H9 (cell line): ENCODE measurements at regions not wholly inside any gene's neighbourhood (a gene's known extent, or its start where the extent isn't known, plus 50 kb on each side); places are given as distances from the start of the nearest gene placed in this dataset.

Experiments used
- DNase-seq: peaks from one replicate; pipeline ENCODE4 v3.0.0-alpha.2; 2017
- H2AFZ ChIP-seq: one replicate; pipeline ENCODE4 v1.6.1; 2013; ENCODE audit warnings: mild to moderate bottlenecking, low read length, control low read depth, moderate library complexity
- H2AK5ac ChIP-seq: 2 replicates; pipeline ENCODE4 v1.6.1; 2013; ENCODE audit warnings: low read length, control low read depth, mixed read lengths; ENCODE audit not compliant: insufficient read length
- H2BK120ac ChIP-seq: one replicate; pipeline ENCODE4 v1.6.1; 2013; ENCODE audit warnings: low read depth, mild to moderate bottlenecking, low read length, control low read depth, inconsistent platforms; ENCODE audit not compliant: poor library complexity, severe bottlenecking
- H2BK12ac ChIP-seq: 2 replicates; pipeline ENCODE4 v1.6.1; 2013; ENCODE audit warnings: low read length, control low read depth, mixed read lengths, low read depth; ENCODE audit not compliant: insufficient read length
- H2BK15ac ChIP-seq: 2 replicates; pipeline ENCODE4 v1.6.1; 2013; ENCODE audit warnings: low read depth, low read length, control low read depth
- H2BK20ac ChIP-seq: one replicate; pipeline ENCODE4 v1.6.1; 2013; ENCODE audit warnings: low read depth, mild to moderate bottlenecking, low read length, control low read depth, inconsistent platforms; ENCODE audit not compliant: poor library complexity, severe bottlenecking
- H2BK5ac ChIP-seq: 2 replicates; pipeline ENCODE4 v1.6.1; 2013; ENCODE audit warnings: low read length, control low read depth, mixed read lengths; ENCODE audit not compliant: insufficient read length
- H3K14ac ChIP-seq: 2 replicates; pipeline ENCODE4 v1.6.1; 2013; ENCODE audit warnings: low read length, control low read depth; ENCODE audit not compliant: insufficient read depth
- H3K18ac ChIP-seq: 2 replicates; pipeline ENCODE4 v1.6.1; 2013; ENCODE audit warnings: low read depth, mild to moderate bottlenecking, mixed read lengths, low read length, control low read depth; ENCODE audit not compliant: insufficient read length
- H3K23ac ChIP-seq: 2 replicates; pipeline ENCODE4 v1.6.1; 2013; ENCODE audit warnings: low read length, control low read depth, mixed read lengths, low read depth; ENCODE audit not compliant: insufficient read length
- H3K23me2 ChIP-seq: 2 replicates; pipeline ENCODE4 v1.6.1; 2013; ENCODE audit warnings: low read depth, mild to moderate bottlenecking, mixed read lengths, low read length, control low read depth; ENCODE audit not compliant: insufficient read length, poor library complexity, severe bottlenecking
- H3K27ac ChIP-seq: 2 replicates; pipeline ENCODE4 v1.5.1; 2013; ENCODE audit warnings: low read length, control low read depth, mixed read lengths, low read depth; ENCODE audit not compliant: insufficient read length
- H3K27me3 ChIP-seq: 2 replicates; pipeline ENCODE4 v1.6.1; 2013; ENCODE audit warnings: low read length, control low read depth, inconsistent platforms; ENCODE audit not compliant: insufficient read depth
- H3K4ac ChIP-seq: 2 replicates; pipeline ENCODE4 v1.6.1; 2013; ENCODE audit warnings: low read depth, mild to moderate bottlenecking, control low read depth, inconsistent platforms, low read length, moderate library complexity
- H3K4me1 ChIP-seq: 2 replicates; pipeline ENCODE4 v1.6.1; 2013; ENCODE audit warnings: low read length, control low read depth, inconsistent platforms; ENCODE audit not compliant: insufficient read depth
- H3K4me2 ChIP-seq: 2 replicates; pipeline ENCODE4 v1.6.1; 2013; ENCODE audit warnings: low read length, control low read depth, mixed read lengths; ENCODE audit not compliant: insufficient read length, insufficient read depth
- H3K56ac ChIP-seq: 2 replicates; pipeline ENCODE4 v1.6.1; 2013; ENCODE audit warnings: low read depth, mild to moderate bottlenecking, mixed read lengths, low read length, control low read depth; ENCODE audit not compliant: insufficient read length
- H3K79me1 ChIP-seq: 2 replicates; pipeline ENCODE4 v1.6.1; 2013; ENCODE audit warnings: low read depth, mild to moderate bottlenecking, moderate library complexity, low read length, control low read depth, inconsistent platforms; ENCODE audit not compliant: insufficient read depth, poor library complexity, severe bottlenecking
- H3K79me2 ChIP-seq: 2 replicates; pipeline ENCODE4 v1.6.1; 2013; ENCODE audit warnings: low read length, control low read depth, inconsistent platforms; ENCODE audit not compliant: insufficient read depth
- H3K9ac ChIP-seq: 2 replicates; pipeline ENCODE4 v1.6.1; 2013; ENCODE audit warnings: low read length, control low read depth, mixed read lengths; ENCODE audit not compliant: insufficient read length; ENCODE audit errors: extremely low read depth
- H3K9me3 ChIP-seq: one replicate; pipeline ENCODE4 v1.6.1; 2013; ENCODE audit warnings: low read depth, low read length, inconsistent platforms; ENCODE audit not compliant: control insufficient read depth
- H3T11ph ChIP-seq: one replicate; pipeline ENCODE4 v1.6.1; 2013; ENCODE audit warnings: mild to moderate bottlenecking, low read length, control low read depth, inconsistent platforms
- H4K20me1 ChIP-seq: one replicate; pipeline ENCODE4 v1.6.1; 2013; ENCODE audit not compliant: control insufficient read depth, insufficient read length, insufficient read depth
- H4K5ac ChIP-seq: 2 replicates; pipeline ENCODE4 v1.6.1; 2013; ENCODE audit warnings: low read depth, mild to moderate bottlenecking, mixed read lengths, low read length, control low read depth; ENCODE audit not compliant: insufficient read length
- H4K8ac ChIP-seq: replicated peaks from 2 replicates; pipeline ENCODE4 v1.6.1; 2013; ENCODE audit warnings: low read length, control low read depth, mixed read lengths, low read depth; ENCODE audit not compliant: insufficient read length
- H4K91ac ChIP-seq: 2 replicates; pipeline ENCODE4 v1.6.1; 2013; ENCODE audit warnings: low read depth, mild to moderate bottlenecking, moderate library complexity, mixed read lengths, low read length, control low read depth; ENCODE audit not compliant: insufficient read length
- H3K27ac Mint-ChIP-seq, 3 experiments: 2 replicates in 2 of 3; 3 replicates in 1 of 3; pipeline ENCODE4 v1.8.0; 2020 to 2021; ENCODE audit warnings: mixed read lengths in 3 of 3, mild to moderate bottlenecking in 1 of 3, moderate library complexity in 1 of 3
- H3K27me3 Mint-ChIP-seq: 2 replicates; pipeline ENCODE4 v1.8.0; 2021; ENCODE audit warnings: low read depth, mild to moderate bottlenecking, moderate library complexity, mixed read lengths
- H3K36me3 Mint-ChIP-seq, 3 experiments: 2 replicates in 2 of 3; 3 replicates in 1 of 3; pipeline ENCODE4 v1.8.0; 2020 to 2021; ENCODE audit warnings: low read depth in 3 of 3, mixed read lengths in 3 of 3; ENCODE audit not compliant: insufficient read depth in 1 of 3
- H3K4me1 Mint-ChIP-seq, 2 experiments: 2 replicates each; pipeline ENCODE4 v1.8.0; 2020; ENCODE audit warnings: mixed read lengths in 2 of 2
- H3K4me3 Mint-ChIP-seq, 2 experiments: 2 replicates in 1 of 2; 3 replicates in 1 of 2; pipeline ENCODE4 v1.8.0; 2020 to 2021; ENCODE audit warnings: mild to moderate bottlenecking in 2 of 2, mixed read lengths in 2 of 2, moderate library complexity in 1 of 2
- H3K9me3 Mint-ChIP-seq, 2 experiments: 2 replicates in 1 of 2; 3 replicates in 1 of 2; pipeline ENCODE4 v1.8.0; 2020; ENCODE audit warnings: mild to moderate bottlenecking in 2 of 2, mixed read lengths in 2 of 2, moderate library complexity in 1 of 2
- WGBS: extraction: QIAGEN DNeasy Blood & Tissue Kit; methylation state at CpG from one replicate; pipeline ENCODE4 v1.1.7; 2013; ENCODE audit warnings: missing lambda C conversion rate, low lambda C conversion rate, mixed read lengths; ENCODE audit not compliant: insufficient read length; ENCODE audit errors: extremely low coverage; 5-methylcytosine and 5-hydroxymethylcytosine counted together
- TF ChIP-seq, protein P1 (sequence below): fragments of 200-600 bp; sonication (generic); conservative IDR thresholded peaks from 3 replicates; pipeline ENCODE4 v1.8.0; 2021; ENCODE audit warnings: antibody characterized with exemption, mild to moderate bottlenecking

DNA sequence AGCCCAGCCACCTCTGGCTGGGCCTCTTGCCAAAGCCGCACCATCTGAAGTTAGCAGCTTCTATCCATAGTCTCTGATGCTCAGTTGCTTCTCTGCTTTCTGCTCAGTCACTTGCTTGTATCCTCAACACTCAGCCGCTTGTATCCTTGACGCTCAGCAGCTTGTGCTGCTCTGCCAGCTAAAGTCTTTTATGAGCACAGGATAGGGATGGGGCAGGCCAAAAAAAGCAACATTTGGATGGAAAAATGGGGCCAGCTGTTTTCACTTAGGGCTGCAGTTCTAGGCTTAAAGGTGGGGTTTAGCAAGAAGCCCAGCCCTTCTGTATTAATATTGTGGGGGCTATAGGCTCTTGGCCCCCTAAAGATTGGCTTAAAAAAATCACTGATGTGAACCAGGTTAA, 739.4 kb downstream of the CDH8 start:
- Histone ChIP-seq H3T11ph (no peak overlapping the region), H4K8ac (no peak overlapping the region), H3K79me1 (no peaks in the 10 kb centered on the region), H3K4me1 (no peaks in the 10 kb centered on the region; the same call in 1 of the 2 replicates), H4K5ac (no peak overlapping the region), H2BK20ac (peak overlapping the region; percentile 45), H3K9me3 (no peaks in the 10 kb centered on the region), H3K56ac (no peak overlapping the region), H2AK5ac (no peak overlapping the region), H3K27me3 (no peaks in the 10 kb centered on the region), H3K79me2 (no peaks in the 10 kb centered on the region), H2AFZ (no peak overlapping the region), H3K23ac (no peak overlapping the region), H2BK5ac (no peak overlapping the region), H2BK15ac (no peak overlapping the region), H3K4me2 (no peak overlapping the region), H3K18ac (no peak overlapping the region), H2BK120ac (no peak overlapping the region), H4K91ac (no peak overlapping the region), H3K27ac (no peak overlapping the region), H3K14ac (no peak overlapping the region), H3K4ac (no peak overlapping the region), H3K23me2 (no peaks in the 10 kb centered on the region), H2BK12ac (no peak overlapping the region), H3K9ac (no peak overlapping the region), H4K20me1 (no peaks in the 10 kb centered on the region)
- no peaks in the 10 kb centered on the region for H3K9me3 Mint-ChIP-seq
- no peaks in the 10 kb centered on the region for H3K27me3 Mint-ChIP-seq
- H3K27ac Mint-ChIP-seq = no peak overlapping the region; a peak in 2 of 7 replicates
- H3K4me3 Mint-ChIP-seq = no peak overlapping the region; a peak in 1 of 5 replicates
- H3K36me3 Mint-ChIP-seq = no peaks in the 10 kb centered on the region
- H3K4me1 Mint-ChIP-seq = peaks cover 16 to 17% of the 10 kb centered on the region in 2 experiments
- TF ChIP-seq, protein P1, sequence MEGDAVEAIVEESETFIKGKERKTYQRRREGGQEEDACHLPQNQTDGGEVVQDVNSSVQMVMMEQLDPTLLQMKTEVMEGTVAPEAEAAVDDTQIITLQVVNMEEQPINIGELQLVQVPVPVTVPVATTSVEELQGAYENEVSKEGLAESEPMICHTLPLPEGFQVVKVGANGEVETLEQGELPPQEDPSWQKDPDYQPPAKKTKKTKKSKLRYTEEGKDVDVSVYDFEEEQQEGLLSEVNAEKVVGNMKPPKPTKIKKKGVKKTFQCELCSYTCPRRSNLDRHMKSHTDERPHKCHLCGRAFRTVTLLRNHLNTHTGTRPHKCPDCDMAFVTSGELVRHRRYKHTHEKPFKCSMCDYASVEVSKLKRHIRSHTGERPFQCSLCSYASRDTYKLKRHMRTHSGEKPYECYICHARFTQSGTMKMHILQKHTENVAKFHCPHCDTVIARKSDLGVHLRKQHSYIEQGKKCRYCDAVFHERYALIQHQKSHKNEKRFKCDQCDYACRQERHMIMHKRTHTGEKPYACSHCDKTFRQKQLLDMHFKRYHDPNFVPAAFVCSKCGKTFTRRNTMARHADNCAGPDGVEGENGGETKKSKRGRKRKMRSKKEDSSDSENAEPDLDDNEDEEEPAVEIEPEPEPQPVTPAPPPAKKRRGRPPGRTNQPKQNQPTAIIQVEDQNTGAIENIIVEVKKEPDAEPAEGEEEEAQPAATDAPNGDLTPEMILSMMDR = no peak
- WGBS = no CpG with 5 or more reads among the region's 3 CpGs
- no peak for DNase-seq
